Epithelial cell of esophagus (primary cell): ENCODE measurements at regions not wholly inside any gene's neighbourhood (a gene's known extent, or its start where the extent isn't known, plus 50 kb on each side); places are given as distances from the start of the nearest gene placed in this dataset.
"Not testable (repeated sequence)": the region's sequence is repeated elsewhere in the genome, so short reads cannot be mapped to it uniquely, and the experiment has no call there.

Source experiments
- DNase-seq: peaks from one replicate; pipeline ENCODE4 v3.0.0; 2010; ENCODE audit warnings: low read depth
- H3K4me3 ChIP-seq: 2 replicates; pipeline ENCODE4 v1.5.1; 2011; ENCODE audit warnings: mild to moderate bottlenecking, low read length, control low read depth
- TF ChIP-seq, protein P1 (sequence below): IDR thresholded peaks from 2 replicates; pipeline ENCODE4 v1.5.1; 2011; ENCODE audit warnings: low read depth, mild to moderate bottlenecking, low read length, control low read depth, inconsistent platforms; ENCODE audit not compliant: insufficient read depth; ENCODE audit errors: missing control alignments

DNA sequence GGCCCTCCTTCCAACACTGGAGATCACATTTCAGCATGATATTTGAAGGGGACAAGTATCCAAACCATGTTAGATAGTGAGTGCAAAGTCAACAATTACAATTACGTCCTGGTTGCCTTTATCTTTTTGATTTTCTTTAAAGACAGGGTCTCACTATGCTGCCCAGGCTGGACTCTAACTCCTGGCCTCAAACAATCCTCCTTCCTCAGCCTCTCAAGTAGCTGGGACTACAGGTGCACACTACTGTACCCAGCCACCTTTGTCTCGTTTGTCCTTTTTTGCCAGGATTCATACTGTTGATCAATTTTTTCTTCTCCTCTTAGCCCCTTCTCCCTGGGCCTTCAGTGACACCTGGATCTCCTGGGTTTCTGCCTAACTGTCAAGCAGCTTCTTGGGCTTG lies 240.5 kb upstream of the FANCL start:
- no peak for DNase-seq
- TF ChIP-seq, protein P1, sequence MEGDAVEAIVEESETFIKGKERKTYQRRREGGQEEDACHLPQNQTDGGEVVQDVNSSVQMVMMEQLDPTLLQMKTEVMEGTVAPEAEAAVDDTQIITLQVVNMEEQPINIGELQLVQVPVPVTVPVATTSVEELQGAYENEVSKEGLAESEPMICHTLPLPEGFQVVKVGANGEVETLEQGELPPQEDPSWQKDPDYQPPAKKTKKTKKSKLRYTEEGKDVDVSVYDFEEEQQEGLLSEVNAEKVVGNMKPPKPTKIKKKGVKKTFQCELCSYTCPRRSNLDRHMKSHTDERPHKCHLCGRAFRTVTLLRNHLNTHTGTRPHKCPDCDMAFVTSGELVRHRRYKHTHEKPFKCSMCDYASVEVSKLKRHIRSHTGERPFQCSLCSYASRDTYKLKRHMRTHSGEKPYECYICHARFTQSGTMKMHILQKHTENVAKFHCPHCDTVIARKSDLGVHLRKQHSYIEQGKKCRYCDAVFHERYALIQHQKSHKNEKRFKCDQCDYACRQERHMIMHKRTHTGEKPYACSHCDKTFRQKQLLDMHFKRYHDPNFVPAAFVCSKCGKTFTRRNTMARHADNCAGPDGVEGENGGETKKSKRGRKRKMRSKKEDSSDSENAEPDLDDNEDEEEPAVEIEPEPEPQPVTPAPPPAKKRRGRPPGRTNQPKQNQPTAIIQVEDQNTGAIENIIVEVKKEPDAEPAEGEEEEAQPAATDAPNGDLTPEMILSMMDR = no peak
- H3K4me3 ChIP-seq = no peak overlapping the region

DNA sequence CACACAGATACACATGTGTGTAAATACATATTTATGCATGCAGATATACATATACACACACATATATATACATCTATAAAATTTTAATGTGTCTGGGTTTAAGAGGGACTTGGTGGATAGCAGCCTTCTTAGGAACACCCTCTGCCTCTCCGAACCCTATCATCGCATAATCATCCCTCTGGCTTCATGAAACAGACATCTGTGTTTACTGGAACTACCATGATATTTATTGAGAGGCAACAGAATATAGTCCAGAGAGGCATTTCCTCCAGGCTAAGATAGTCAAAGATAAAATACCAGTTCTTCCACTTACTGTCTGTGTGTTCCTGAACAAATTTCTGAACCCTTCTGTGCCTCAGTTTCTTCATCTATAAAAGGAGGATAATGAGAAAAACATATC lies 239.0 kb upstream of the FANCL start:
- TF ChIP-seq, protein P1 = no peak
- no peak for DNase-seq
- no peak overlapping the region for H3K4me3 ChIP-seq

DNA sequence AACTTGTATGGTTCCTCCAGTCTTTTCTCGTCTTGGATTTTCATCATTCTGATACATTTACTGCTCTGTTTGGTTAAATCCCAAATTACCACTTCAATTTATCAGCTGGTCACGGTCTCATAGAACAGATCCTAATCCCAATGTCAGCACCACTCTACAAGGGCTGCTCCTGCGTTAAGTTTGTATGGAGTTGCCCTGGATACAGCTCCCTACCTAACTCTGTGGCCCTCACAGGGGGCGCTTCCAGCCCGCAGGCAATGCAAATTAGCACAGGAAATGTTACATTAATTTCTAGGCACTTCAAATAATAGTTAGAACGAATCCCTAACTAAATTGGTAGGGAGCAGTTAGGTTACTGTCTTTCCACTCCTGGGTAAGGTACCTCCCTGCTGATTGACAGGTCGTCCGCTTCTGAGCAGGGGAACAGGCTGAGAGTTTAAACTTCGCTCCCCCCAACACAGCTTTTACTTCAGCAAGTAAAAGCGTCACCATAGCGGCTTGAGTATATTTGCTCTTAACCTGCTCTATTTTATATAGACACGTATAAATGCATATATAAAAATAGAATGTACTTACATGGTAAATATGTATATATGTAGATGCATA lies 238.5 kb upstream of the FANCL start:
- TF ChIP-seq, protein P1 = no peak
- no peak for DNase-seq
- no peak overlapping the region for H3K4me3 ChIP-seq

DNA sequence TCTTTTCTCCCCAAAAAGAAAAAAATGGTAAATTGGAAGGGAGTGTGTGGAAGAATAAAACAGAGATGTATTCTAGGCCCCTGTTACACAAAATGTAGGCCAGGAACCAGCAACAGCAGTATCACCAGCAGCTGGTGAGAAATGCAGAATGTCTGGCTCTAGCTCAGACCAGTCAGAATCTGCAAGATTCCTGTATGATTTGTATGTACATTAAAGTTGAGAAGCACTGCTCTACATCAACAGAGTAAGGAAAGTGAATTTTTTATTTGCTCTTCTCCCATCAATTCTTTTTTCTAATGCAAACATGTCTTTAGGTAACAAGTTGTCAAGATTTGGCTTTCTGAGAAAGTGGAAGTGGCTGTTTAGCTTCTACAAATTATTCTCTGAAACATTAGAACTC lies 235.4 kb upstream of the FANCL start:
- no peak overlapping the region for H3K4me3 ChIP-seq
- DNase-seq = no peak

DNA sequence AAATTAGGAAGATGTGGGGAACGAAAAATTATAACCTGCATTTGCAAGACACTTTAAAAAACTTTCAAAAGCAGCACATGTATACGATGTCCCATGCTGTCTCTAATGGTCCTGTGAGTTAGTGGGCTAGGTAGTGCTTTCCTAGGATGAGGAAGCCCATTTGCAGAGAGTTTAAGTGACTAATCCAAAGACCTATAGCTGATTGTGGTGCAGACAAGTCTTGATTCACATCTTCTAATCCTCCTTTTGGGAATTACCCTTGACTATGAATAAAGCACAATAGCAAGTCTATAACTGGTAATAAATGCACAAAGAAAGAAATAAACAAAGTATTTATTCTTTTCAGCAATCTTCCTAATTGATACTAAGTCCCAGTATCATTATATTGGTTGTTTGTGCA lies 234.6 kb upstream of the FANCL start:
- no peak for DNase-seq
- no peak overlapping the region for H3K4me3 ChIP-seq
- TF ChIP-seq, protein P1 = no peak

More for the DNA sequence above, 235.4 kb upstream of the FANCL start:
- TF ChIP-seq, protein P1 = no peak

DNA sequence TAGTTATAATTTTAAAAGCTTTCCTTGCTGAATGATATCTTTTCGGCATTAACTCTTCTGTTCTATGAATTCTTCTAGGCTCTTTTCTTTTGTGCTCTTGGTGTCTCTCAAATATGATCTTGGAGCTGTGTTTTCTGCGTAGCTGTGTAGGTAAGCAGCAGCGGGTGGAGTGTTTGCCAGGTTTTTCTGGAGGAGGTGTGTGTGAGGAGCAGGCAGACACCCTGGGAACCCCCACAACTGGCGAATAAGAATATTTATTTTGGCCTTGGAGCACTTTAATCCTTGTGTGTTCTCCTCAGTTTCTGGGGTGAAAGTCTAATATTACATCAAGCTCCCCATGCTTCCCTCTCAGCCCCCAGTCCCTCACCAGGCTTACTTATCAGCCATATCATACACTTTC lies 232.0 kb upstream of the FANCL start:
- H3K4me3 ChIP-seq = no peak overlapping the region
- no peak for DNase-seq
- TF ChIP-seq, protein P1 = no peak

DNA sequence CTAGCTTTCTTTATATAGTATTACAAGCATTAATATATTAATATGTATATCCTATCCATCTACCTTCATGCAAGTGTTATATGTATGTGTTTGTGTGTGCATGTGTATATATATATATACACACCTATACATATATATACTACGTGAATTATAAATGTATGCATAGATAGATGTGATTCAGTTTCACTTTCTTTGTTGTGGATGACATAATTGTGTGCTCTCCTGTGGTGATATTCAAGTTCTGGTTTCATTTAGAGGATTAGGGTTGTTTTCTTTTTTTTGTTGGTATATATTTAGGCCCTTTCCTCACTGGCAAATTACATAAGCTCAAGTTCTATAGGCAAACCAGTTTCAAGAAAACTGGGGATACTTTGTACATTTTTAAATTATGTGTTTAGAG lies 225.7 kb upstream of the FANCL start:
- DNase-seq = no peak
- TF ChIP-seq, protein P1 = no peak
- H3K4me3 ChIP-seq = no peak overlapping the region

DNA sequence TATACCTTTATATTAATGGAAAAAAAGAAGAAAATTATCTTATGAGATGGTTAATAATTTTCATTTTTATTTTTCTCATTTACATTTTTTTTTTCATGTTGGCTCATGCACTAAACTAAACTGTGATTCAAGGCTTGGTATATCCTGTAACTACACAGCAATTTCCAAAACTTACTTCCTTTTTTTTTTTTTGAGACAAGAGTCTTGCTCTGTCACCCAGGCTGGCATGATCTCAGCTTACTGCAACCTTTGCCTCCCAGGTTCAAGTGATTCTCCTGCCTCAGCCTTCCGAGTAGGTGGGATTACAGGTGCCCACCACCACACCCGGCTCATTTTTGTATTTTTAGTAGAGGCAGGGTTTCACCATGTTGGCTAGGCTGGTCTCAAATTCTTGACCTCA lies 224.9 kb upstream of the FANCL start:
- H3K4me3 ChIP-seq, DNase-seq: not testable (repeated sequence)
